ENCODE measurements at regions not wholly inside any gene's neighbourhood (a gene's known extent, or its start where the extent isn't known, plus 50 kb on each side); places are given as distances from the start of the nearest gene placed in this dataset.
"Not testable (repeated sequence)": the region's sequence is repeated elsewhere in the genome, so short reads cannot be mapped to it uniquely, and the experiment has no call there.

DNA sequence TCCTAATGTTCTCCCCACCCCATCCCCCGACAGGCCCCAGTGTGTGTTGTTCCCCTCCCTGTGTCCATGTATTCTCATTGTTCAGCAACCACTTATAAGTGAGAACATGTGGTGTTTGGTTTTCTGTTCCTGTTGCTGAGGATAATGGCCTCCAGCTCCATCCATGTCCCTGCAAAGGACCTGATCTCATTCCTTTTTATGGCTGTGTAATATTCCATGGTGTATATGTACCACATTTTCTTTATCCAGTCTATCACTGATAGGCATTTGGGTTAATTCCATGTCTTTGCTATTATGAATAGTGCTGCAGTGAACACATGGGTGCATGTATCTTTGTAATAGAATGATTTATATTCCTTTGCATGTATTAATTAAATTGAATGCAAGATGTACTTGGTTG is 104.8 kb upstream of the WIPF3 start:
- TF ChIP-seq, protein P1, sequence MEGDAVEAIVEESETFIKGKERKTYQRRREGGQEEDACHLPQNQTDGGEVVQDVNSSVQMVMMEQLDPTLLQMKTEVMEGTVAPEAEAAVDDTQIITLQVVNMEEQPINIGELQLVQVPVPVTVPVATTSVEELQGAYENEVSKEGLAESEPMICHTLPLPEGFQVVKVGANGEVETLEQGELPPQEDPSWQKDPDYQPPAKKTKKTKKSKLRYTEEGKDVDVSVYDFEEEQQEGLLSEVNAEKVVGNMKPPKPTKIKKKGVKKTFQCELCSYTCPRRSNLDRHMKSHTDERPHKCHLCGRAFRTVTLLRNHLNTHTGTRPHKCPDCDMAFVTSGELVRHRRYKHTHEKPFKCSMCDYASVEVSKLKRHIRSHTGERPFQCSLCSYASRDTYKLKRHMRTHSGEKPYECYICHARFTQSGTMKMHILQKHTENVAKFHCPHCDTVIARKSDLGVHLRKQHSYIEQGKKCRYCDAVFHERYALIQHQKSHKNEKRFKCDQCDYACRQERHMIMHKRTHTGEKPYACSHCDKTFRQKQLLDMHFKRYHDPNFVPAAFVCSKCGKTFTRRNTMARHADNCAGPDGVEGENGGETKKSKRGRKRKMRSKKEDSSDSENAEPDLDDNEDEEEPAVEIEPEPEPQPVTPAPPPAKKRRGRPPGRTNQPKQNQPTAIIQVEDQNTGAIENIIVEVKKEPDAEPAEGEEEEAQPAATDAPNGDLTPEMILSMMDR (IDR thresholded peaks at IDR 0.05): not testable (repeated sequence)
- not testable (repeated sequence) for TF ChIP-seq TCF7L2 (IDR thresholded peaks at IDR 0.05; ENCODE audit: low read depth, low read length); SIN3A (IDR thresholded peaks at IDR 0.05; ENCODE audit: borderline replicate concordance, insufficient read depth, low read depth, low read length)

Measured in Panc1 (cell line).